B cell (primary cell): ENCODE measurements at regions not wholly inside any gene's neighbourhood (a gene's known extent, or its start where the extent isn't known, plus 50 kb on each side); places are given as distances from the start of the nearest gene placed in this dataset.
"Not testable (repeated sequence)": the region's sequence is repeated elsewhere in the genome, so short reads cannot be mapped to it uniquely, and the experiment has no call there.

Source experiments
- ATAC-seq: fragments of 200-7000 bp; cut with Tn5 transposase; one replicate; pipeline ENCODE4 v1.10.0; 2021; ENCODE audit warnings: low read depth, mild to moderate bottlenecking, moderate number of reproducible peaks, moderate library complexity
- CTCF ChIA-PET: fragments of 350-600 bp; sonication (Branson Sonifier 250); formaldehyde crosslinking; loops from one replicate; lab custom pipeline; 2021; ENCODE audit warnings: antibody characterized with exemption, inconsistent platforms; lab: Charles Lee
- POLR2A ChIA-PET: fragments of 350-600 bp; sonication (Branson Sonifier 250); formaldehyde crosslinking; loops from one replicate; lab custom pipeline; 2021; ENCODE audit warnings: antibody characterized with exemption; lab: Charles Lee
- DNase-seq: peaks from one replicate; pipeline ENCODE4 v3.0.0; 2013
- H2AFZ ChIP-seq: 2 replicates; pipeline ENCODE4 v1.6.1; 2012; ENCODE audit warnings: mild to moderate bottlenecking, low read depth, low read length; ENCODE audit not compliant: insufficient read depth, poor library complexity, severe bottlenecking
- H3K27ac ChIP-seq, 2 donors: 1 replicate in 1 of 2; 2 replicates in 1 of 2; pipeline ENCODE4 v1.5.1; 2012 to 2013; ENCODE audit warnings: low read length in 2 of 2, mild to moderate bottlenecking in 2 of 2, moderate library complexity in 1 of 2
- H3K27me3 ChIP-seq, 4 experiments: fragments of 200-600 bp in 1 of 4; sonication (generic) in 1 of 4; replicated peaks in 1 of 4; 1 replicate in 2 of 4; 2 replicates in 2 of 4; pipeline versions ENCODE4 v1.6.1 to v1.7.0; 2013 to 2016; ENCODE audit warnings: low read length in 3 of 4, mild to moderate bottlenecking in 2 of 4, mixed read lengths in 1 of 4, moderate library complexity in 1 of 4; ENCODE audit not compliant: insufficient read depth in 4 of 4, control insufficient read depth in 3 of 4; ENCODE audit errors: control extremely low read depth in 1 of 4
- H3K36me3 ChIP-seq, 2 experiments: replicated peaks in 1 of 2; 1 replicate in 1 of 2; 2 replicates in 1 of 2; pipeline versions ENCODE4 v1.6.1 to v1.7.1; 2013; ENCODE audit warnings: low read length in 1 of 2; ENCODE audit not compliant: insufficient read depth in 2 of 2, control insufficient read depth in 1 of 2; ENCODE audit errors: control extremely low read depth in 1 of 2, extremely low read depth in 1 of 2
- H3K4me1 ChIP-seq, 2 donors: fragments of 200-600 bp in 1 of 2; sonication (generic) in 1 of 2; 1 replicate in 1 of 2; 2 replicates in 1 of 2; pipeline versions ENCODE4 v1.5.1 to v1.6.1; 2013 to 2017; ENCODE audit warnings: low read length in 2 of 2; ENCODE audit not compliant: control insufficient read depth in 2 of 2, insufficient read depth in 2 of 2
- H3K4me2 ChIP-seq: replicated peaks from 2 replicates; pipeline ENCODE3; 2012; ENCODE audit warnings: mild to moderate bottlenecking, low read depth, low read length; ENCODE audit not compliant: poor library complexity, severe bottlenecking
- H3K4me3 ChIP-seq, 5 experiments: fragments of 200-600 bp in 1 of 5; sonication (generic) in 1 of 5; 1 replicate in 3 of 5; 2 replicates in 2 of 5; pipeline versions ENCODE4 v1.5.1 to v1.7.0; 2011 to 2016; ENCODE audit warnings: low read length in 4 of 5, mild to moderate bottlenecking in 4 of 5, low read depth in 2 of 5, control low read depth in 1 of 5, moderate library complexity in 1 of 5; ENCODE audit not compliant: insufficient read depth in 1 of 5; ENCODE audit errors: control extremely low read depth in 1 of 5, extremely low read depth in 1 of 5
- H3K79me2 ChIP-seq: fragments of 200-600 bp; sonication (generic); one replicate; pipeline ENCODE4 v1.6.0; 2016; ENCODE audit warnings: low read length; ENCODE audit not compliant: control insufficient read depth, insufficient read depth
- H3K9ac ChIP-seq: fragments of 200-600 bp; sonication (generic); 2 replicates; pipeline ENCODE4 v1.6.1; 2017; ENCODE audit warnings: mild to moderate bottlenecking, low read length, moderate library complexity
- H3K9me3 ChIP-seq, 3 donors: one replicate each; pipeline versions ENCODE4 v1.6.1 to v1.7.1; 2013; ENCODE audit warnings: low read length in 2 of 3; ENCODE audit not compliant: control insufficient read depth in 2 of 3, insufficient read depth in 1 of 3; ENCODE audit errors: control extremely low read depth in 1 of 3
- H4K20me1 ChIP-seq: 2 replicates; pipeline ENCODE4 v1.6.0; 2012; ENCODE audit warnings: mild to moderate bottlenecking, low read length; ENCODE audit not compliant: insufficient read depth, control insufficient read depth, poor library complexity, severe bottlenecking
- H3K27ac Mint-ChIP-seq: one replicate; pipeline ENCODE4 v1.8.0; 2021; ENCODE audit warnings: mixed read lengths
- H3K27me3 Mint-ChIP-seq: one replicate; pipeline ENCODE4 v1.8.0; 2021; ENCODE audit warnings: mixed read lengths
- H3K4me1 Mint-ChIP-seq: one replicate; pipeline ENCODE4 v1.8.0; 2021; ENCODE audit warnings: mixed read lengths
- H3K4me3 Mint-ChIP-seq: one replicate; pipeline ENCODE4 v1.8.0; 2021; ENCODE audit warnings: mixed read lengths
- H3K9me3 Mint-ChIP-seq: one replicate; pipeline ENCODE4 v1.8.0; 2022; ENCODE audit warnings: mixed read lengths; ENCODE audit not compliant: insufficient read depth
- CTCF ChIP-seq: fragments of 200-600 bp; IDR thresholded peaks from one replicate; pipeline ENCODE4 v1.8.0; 2022; ENCODE audit warnings: antibody characterized with exemption, mild to moderate bottlenecking
- EZH2 ChIP-seq: IDR thresholded peaks from 2 replicates; pipeline ENCODE4 v1.6.1; 2012; ENCODE audit warnings: borderline replicate concordance, low read depth, mild to moderate bottlenecking, moderate library complexity, low read length; ENCODE audit not compliant: insufficient read depth, poor library complexity, severe bottlenecking
- WGBS: methylation state at CpG from one replicate; pipeline ENCODE4 v1.1.5; 2013; ENCODE audit warnings: missing lambda C conversion rate; ENCODE audit not compliant: insufficient coverage; 5-methylcytosine and 5-hydroxymethylcytosine counted together
- intact Hi-C: fragments of 100-400 bp; cut with micrococcal nuclease; formaldehyde crosslinking; loops from one replicate; pipeline ENCODE4 v1.10.0; 2022

GRCh38 chr7:142516038-142516501 lies 233.2 kb upstream of the PRSS1 start:
- DNase-seq (peak; percentile 60), ATAC-seq (peak; percentile 62)
- no peaks in the 10 kb centered on the region for H3K9me3 Mint-ChIP-seq
- H3K27ac Mint-ChIP-seq, result no peak overlapping the region
- TF ChIP-seq EZH2 (no peak), CTCF (peak; percentile 76)
- Histone ChIP-seq H3K4me1 (no peaks in the 10 kb centered on the region), H3K4me2 (no peak overlapping the region), H3K27me3 (no peaks in the 10 kb centered on the region), H3K79me2 (no peaks in the 10 kb centered on the region), H4K20me1 (no peaks in the 10 kb centered on the region), H3K27ac (no peak overlapping the region), H3K4me3 (no peak overlapping the region), H3K9ac (no peak overlapping the region), H2AFZ (no peak overlapping the region), H3K9me3 (no peaks in the 10 kb centered on the region), H3K36me3 (no peaks in the 10 kb centered on the region)
- 50% methylated on average over 2 of the region's 3 CpGs for WGBS
- H3K4me3 Mint-ChIP-seq, result no peak overlapping the region
- peaks cover 39% of the 10 kb centered on the region for H3K27me3 Mint-ChIP-seq
- no peaks in the 10 kb centered on the region for H3K4me1 Mint-ChIP-seq
- intact Hi-C loops, result no loop called here
- ChIA-PET CTCF (interaction anchor here (0.8 to 1.9 kb wide), 8 partner anchors 8 to 71 kb away, joined by 3 to 8 read pairs (median 4); no protein-coding TSS in a partner anchor), POLR2A (no interaction called here)

GRCh38 chr7:142514716-142515115 lies 234.6 kb upstream of the PRSS1 start:
- H3K27me3 ChIP-seq, DNase-seq, POLR2A ChIA-PET, H3K9ac ChIP-seq, H3K4me2 ChIP-seq, ATAC-seq, H3K36me3 ChIP-seq, H3K4me3 ChIP-seq, H4K20me1 ChIP-seq, H3K4me1 ChIP-seq, intact Hi-C loops, H3K9me3 Mint-ChIP-seq, H3K27ac ChIP-seq, H3K79me2 ChIP-seq, H2AFZ ChIP-seq, H3K4me3 Mint-ChIP-seq, H3K27ac Mint-ChIP-seq, H3K9me3 ChIP-seq, H3K4me1 Mint-ChIP-seq: not testable (repeated sequence)
- CTCF ChIA-PET, result interaction anchor here (0.9 kb wide), 1 partner anchor 10 kb away, joined by 3 read pairs; no protein-coding TSS in a partner anchor
- WGBS, result no CpG with 5 or more reads among the region's 1 CpG
- H3K27me3 Mint-ChIP-seq, result peaks cover 46% of the 10 kb centered on the region
